Astrocyte of the spinal cord (primary cell): ENCODE measurements at regions not wholly inside any gene's neighbourhood (a gene's known extent, or its start where the extent isn't known, plus 50 kb on each side); places are given as distances from the start of the nearest gene placed in this dataset.

Experiments
- DNase-seq: peaks from one replicate; pipeline ENCODE4 v3.0.0; 2011; ENCODE audit warnings: low read depth, low spot score
- H3K4me3 ChIP-seq: 2 replicates; pipeline ENCODE4 v1.5.1; 2011; ENCODE audit warnings: low read depth, mild to moderate bottlenecking, low read length, moderate library complexity
- in situ Hi-C: cut with HindIII; loops from 2 replicates; pipeline ENCODE4 v1.10.0; 2017; ENCODE audit warnings: low sequenced_read_pairs
- TF ChIP-seq, protein P1 (sequence below): IDR thresholded peaks from 2 replicates; pipeline ENCODE4 v1.5.1; 2012; ENCODE audit warnings: low read depth, mild to moderate bottlenecking, low read length, inconsistent platforms

DNA sequence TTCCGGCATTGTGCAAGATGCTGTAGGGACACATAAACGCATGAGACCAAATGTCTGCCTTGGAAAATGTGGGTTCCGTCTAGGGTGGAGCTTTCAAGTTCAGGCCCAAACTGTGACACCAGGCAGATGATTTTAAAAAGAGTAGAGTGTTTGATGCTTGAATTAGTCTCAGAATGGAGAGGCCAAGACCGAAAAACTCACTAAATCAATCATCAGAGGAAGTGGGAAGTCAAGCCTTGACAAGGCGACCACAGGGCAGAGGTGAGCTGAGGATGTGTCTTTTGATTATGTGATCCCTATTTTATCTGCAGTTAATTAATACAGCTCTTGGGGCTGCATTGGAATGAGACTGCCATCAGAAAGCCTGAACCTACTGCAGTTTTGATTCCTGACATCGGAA lies 275.4 kb downstream of the ABHD5 start:
- H3K4me3 ChIP-seq = no peak overlapping the region
- in situ Hi-C loops = no loop called here
- TF ChIP-seq, protein P1, sequence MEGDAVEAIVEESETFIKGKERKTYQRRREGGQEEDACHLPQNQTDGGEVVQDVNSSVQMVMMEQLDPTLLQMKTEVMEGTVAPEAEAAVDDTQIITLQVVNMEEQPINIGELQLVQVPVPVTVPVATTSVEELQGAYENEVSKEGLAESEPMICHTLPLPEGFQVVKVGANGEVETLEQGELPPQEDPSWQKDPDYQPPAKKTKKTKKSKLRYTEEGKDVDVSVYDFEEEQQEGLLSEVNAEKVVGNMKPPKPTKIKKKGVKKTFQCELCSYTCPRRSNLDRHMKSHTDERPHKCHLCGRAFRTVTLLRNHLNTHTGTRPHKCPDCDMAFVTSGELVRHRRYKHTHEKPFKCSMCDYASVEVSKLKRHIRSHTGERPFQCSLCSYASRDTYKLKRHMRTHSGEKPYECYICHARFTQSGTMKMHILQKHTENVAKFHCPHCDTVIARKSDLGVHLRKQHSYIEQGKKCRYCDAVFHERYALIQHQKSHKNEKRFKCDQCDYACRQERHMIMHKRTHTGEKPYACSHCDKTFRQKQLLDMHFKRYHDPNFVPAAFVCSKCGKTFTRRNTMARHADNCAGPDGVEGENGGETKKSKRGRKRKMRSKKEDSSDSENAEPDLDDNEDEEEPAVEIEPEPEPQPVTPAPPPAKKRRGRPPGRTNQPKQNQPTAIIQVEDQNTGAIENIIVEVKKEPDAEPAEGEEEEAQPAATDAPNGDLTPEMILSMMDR = no peak
- no peak for DNase-seq

GRCh38 chr3:43966530-43966929 lies 275.2 kb upstream of the TOPAZ1 start:
- DNase-seq = no peak
- in situ Hi-C loops = no loop called here
- TF ChIP-seq, protein P1 = no peak
- no peak overlapping the region for H3K4me3 ChIP-seq

GRCh38 chr3:43968465-43968864 lies 273.2 kb upstream of the TOPAZ1 start:
- TF ChIP-seq, protein P1 = no peak
- no peak overlapping the region for H3K4me3 ChIP-seq
- in situ Hi-C loops = no loop called here
- DNase-seq = no peak

GRCh38 chr3:43969944-43970343 lies 271.7 kb upstream of the TOPAZ1 start:
- DNase-seq = no peak
- TF ChIP-seq, protein P1 = no peak
- H3K4me3 ChIP-seq = no peak overlapping the region
- in situ Hi-C loops = no loop called here

DNA sequence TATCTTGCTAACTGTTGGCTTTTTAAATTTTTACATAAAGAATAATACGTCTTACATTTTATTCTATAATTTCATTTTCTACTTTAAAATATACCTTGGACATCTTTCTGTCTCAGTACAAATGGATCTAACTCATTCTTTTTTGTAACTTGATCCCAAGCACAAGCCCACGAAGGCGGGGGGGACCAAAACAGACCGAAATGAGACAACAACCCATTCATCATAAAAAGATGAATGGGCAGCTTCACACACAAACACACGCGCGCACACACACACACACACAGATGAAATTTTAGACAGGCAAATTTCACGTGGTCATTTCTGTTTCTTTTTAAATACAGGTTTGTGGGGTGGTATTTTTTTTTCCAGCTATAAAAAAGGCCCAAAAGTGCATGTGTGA lies 271.3 kb upstream of the TOPAZ1 start:
- no peak overlapping the region for H3K4me3 ChIP-seq
- TF ChIP-seq, protein P1 = no peak
- in situ Hi-C loops = no loop called here
- no peak for DNase-seq

DNA sequence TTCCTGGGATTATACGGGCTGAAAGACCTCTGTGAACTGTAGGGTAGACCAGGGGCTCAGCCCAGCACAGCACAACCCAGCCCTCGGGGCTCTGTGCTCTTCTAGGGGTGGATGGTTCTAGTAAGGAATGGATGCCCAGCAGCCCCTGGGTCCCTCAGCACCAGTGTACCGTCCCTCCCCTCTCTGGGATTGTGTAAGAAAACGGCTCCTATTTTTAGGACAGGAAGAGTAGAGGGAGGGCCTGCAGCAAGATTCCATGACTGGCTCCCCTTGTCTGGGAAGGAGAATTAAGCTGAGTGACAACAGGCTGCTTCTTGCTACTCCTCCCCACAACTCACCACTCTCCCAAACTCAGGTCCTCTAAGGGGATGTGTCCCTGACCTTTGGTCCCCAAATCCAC lies 270.8 kb upstream of the TOPAZ1 start:
- DNase-seq = no peak
- no peak overlapping the region for H3K4me3 ChIP-seq
- TF ChIP-seq, protein P1 = no peak
- in situ Hi-C loops = no loop called here

DNA sequence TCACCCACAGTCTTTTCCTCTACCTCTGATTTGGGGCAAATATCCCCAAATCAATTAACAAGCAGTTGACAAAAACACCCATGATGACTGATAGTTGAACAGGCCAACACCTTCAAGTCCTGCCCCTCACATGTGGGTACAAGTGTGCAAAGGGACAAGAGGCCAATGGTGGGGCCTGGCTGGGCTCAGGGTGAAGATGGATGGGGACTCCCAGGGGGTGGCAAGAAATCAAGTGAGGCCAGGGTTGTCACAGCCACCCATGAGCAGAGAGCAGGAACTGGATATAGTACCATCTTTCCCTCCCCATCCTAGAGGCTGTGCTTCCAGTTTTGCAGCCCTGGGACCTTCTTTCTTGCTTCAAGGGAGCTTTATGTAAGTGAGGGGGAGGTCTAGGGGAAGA lies 270.2 kb upstream of the TOPAZ1 start:
- DNase-seq = no peak
- TF ChIP-seq, protein P1 = no peak
- H3K4me3 ChIP-seq = no peak overlapping the region
- in situ Hi-C loops = no loop called here
